ENCODE measurements at regions not wholly inside any gene's neighbourhood (a gene's known extent, or its start where the extent isn't known, plus 50 kb on each side); places are given as distances from the start of the nearest gene placed in this dataset.
"Not testable (repeated sequence)": the region's sequence is repeated elsewhere in the genome, so short reads cannot be mapped to it uniquely, and the experiment has no call there.

GRCh38 chr6:112591329-112591728 lies 244.2 kb downstream of the RFPL4B start:
- no peak for DNase-seq

- DNase-seq: peak; percentile 46
Observed at GRCh38 chr6:112592159-112592558, 245.0 kb downstream of the RFPL4B start.

DNA sequence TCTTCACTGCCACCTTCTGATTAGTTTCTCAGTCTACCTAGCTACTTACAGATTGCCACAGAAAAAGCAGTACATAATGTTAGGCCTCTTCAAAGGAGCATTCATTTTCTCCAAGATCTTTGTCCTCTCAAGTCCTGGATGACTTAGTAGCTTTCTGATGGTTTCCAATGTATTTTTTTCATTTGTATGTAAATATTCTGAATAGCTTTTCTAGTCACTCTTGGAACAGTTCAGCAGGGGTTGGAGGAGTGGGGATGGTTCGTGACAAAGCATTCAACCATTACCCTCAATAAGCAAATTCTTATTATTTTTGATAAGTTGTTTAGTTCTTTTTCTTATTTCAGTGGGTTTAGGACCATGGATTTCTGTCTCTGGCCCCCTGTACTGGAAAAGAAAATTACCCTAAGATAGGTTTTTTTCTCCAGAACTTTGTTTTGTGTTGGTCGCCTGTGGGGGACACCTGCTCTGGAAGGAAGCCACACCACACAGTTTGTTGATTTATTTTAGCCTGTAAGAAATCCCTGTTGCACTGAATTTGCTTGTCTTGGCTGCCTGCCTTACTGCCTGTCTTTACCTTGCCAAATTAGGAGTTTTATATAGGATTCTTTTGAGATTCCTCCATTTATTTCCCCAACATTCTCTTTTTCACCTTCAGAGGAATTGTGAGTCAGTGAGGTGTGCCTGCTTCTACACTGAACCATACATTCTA lies 247.9 kb downstream of the RFPL4B start:
- DNase-seq: no peak

GRCh38 chr6:112595841-112596240 lies 248.7 kb downstream of the RFPL4B start:
- DNase-seq: no peak

- no peak for DNase-seq
Observed at GRCh38 chr6:112597176-112597575, 250.0 kb downstream of the RFPL4B start.

- no peak for DNase-seq
Observed at GRCh38 chr6:112600168-112600567, 253.0 kb downstream of the RFPL4B start.

GRCh38 chr6:112603726-112604125 lies 256.6 kb downstream of the RFPL4B start:
- no peak for DNase-seq

- no peak for DNase-seq
Observed at GRCh38 chr6:112606656-112607435, 259.7 kb downstream of the RFPL4B start.

DNA sequence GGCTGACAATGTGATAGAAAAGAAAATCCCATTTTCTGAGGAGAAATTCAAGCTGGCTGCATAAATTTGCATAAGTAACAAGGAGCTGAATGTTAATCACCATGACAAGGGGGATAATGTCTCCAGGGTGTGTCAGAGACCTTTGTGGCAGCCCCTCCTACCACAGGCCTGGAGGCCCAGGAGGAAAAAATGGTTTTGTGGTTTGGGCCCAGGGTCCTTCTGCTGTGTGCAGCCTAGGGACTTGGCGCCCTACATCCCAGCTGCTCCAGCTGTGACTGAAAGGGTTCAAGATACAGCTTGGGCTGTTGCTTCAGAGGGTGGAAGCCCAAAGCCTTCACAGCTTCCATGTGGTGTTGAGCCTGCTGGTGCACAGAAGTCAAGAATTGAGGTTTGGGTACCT lies 261.8 kb downstream of the RFPL4B start:
- DNase-seq: not testable (repeated sequence)

- no peak for DNase-seq
Observed at GRCh38 chr6:112613410-112613809, 266.3 kb downstream of the RFPL4B start.

DNA sequence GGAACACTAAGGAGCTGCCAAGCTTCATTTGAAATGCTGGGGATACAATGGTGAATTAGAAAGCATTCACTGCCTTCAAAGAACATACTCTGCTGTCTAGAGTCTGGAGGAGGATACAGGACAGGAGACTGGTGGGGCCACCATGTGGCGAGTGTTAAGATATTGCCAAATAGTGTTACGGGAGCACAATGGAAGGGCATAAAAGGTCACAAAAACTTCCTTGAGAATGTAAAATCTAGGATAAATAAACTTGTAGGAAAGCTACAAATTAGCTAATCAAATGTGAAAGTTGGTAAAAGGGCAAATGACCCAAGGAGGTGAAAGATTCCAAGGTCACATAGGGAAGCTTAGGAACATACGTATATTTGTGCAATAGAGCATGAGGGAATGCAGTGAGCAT lies 271.7 kb downstream of the RFPL4B start:
- DNase-seq: peak; percentile 24

- DNase-seq: peak; percentile 46
Observed at GRCh38 chr6:112620812-112621569, 273.9 kb downstream of the RFPL4B start.

- DNase-seq: no peak
Observed at GRCh38 chr6:112622036-112622435, 274.9 kb downstream of the RFPL4B start.

DNA sequence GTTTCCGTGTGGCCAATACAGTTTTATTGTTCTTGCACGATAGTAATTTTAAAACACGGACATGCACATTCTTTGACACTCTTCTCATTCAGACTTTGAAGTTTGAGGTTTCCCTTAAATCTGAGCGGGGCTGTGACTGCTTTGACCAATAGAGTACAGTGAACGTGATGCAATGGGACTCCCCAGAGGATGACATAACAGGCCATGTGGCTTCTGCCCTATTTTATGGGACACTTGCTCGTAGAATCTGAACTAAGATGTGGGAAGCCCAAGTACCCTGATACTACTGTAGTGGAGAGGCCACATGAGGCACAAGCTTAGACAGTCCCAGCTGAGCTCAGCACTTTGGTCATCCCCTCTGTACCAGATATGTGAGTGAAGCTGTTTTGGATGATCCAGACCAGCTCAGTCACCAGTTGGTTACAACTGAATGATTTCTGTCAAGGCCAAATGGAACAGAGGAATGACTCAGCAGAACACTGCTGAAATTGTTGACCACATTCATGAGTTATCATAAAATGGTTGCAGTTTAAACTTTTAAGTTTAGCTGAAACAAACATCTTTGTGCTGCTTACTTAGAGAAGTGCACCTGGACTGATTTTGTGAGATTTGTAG lies 279.4 kb downstream of the RFPL4B start:
- peak; percentile 60 for DNase-seq

DNA sequence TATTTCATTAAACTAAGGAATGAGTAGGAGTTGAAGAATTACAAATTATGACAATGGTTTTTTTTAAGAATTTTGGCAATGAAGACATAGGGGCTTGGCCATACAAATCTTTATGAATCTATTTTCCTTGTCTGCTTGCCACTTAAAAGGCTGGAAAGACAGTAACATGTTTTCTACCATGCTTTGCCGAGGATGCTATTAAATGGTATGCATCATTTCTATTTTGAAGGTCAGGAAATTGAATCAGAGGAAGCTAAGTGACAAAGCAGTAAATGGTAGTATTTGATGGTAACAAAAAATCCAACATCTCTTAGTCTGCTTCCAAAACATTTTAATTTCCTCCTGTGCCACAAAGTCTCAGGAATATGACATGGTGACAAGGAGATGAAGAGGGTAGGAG lies 287.2 kb downstream of the RFPL4B start:
- DNase-seq: no peak

DNA sequence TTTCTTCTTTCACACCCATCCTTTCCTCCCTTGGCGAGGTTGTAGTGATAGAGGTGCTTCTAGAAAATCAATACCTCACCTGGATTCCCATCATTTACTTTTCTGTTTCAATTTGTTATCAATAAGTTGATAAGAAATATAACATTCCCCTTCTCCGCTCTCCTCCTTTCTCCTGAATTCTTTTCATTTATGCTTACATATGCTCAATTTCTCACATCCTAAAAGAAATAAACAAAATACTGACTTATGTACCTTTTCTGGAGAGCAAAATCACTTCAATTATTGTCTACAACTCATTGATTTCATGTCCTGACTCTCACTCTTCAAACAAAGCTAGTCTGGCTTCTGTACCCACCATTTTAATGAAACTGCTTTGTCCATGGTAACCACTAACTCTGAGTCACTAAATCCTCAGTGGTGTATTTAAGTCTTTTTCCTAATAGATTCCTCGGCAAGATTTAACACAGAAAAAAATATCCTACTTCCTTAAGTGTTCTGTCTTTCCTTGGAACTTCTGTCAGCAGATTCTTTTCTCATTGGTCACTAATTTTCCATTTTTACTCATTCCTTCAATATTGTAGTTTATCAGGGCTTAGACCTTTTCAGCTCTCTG lies 289.6 kb downstream of the RFPL4B start:
- peak; percentile 60 for DNase-seq

- DNase-seq: peak; percentile 85
Observed at GRCh38 chr6:112639391-112639831, 292.3 kb downstream of the RFPL4B start.

- peak; percentile 91 for DNase-seq
Observed at GRCh38 chr6:112640891-112641290, 293.8 kb downstream of the RFPL4B start.

- no peak for DNase-seq
Observed at GRCh38 chr6:112649853-112650252, 302.7 kb downstream of the RFPL4B start.

- no peak for DNase-seq
Observed at GRCh38 chr6:112651239-112651638, 304.1 kb downstream of the RFPL4B start.

- DNase-seq: no peak
Observed at GRCh38 chr6:112659912-112660311, 312.8 kb downstream of the RFPL4B start.

- no peak for DNase-seq
Observed at GRCh38 chr6:112660626-112661025, 313.5 kb downstream of the RFPL4B start.

GRCh38 chr6:112663698-112664097 lies 316.6 kb downstream of the RFPL4B start:
- no peak for DNase-seq
